GM13976 (cell line): ENCODE measurements at regions not wholly inside any gene's neighbourhood (a gene's known extent, or its start where the extent isn't known, plus 50 kb on each side); places are given as distances from the start of the nearest gene placed in this dataset.

Experiments
- DNase-seq: peaks from one replicate; pipeline ENCODE4 v3.0.0; 2012; ENCODE audit warnings: low spot score
- CTCF ChIP-seq: IDR thresholded peaks from 2 replicates; pipeline ENCODE4 v1.5.1; 2012; ENCODE audit warnings: borderline replicate concordance, mild to moderate bottlenecking; ENCODE audit not compliant: insufficient read depth; ENCODE audit errors: extremely low read depth, missing control alignments, control extremely low read depth
- in situ Hi-C: fragments of 300-500 bp; cut with MboI; formaldehyde crosslinking; loops from one replicate; pipeline ENCODE4 v1.12.0; 2022; ENCODE audit warnings: low sequenced_read_pairs, mixed read lengths, inconsistent platforms; ENCODE audit not compliant: unreplicated experiment

DNA sequence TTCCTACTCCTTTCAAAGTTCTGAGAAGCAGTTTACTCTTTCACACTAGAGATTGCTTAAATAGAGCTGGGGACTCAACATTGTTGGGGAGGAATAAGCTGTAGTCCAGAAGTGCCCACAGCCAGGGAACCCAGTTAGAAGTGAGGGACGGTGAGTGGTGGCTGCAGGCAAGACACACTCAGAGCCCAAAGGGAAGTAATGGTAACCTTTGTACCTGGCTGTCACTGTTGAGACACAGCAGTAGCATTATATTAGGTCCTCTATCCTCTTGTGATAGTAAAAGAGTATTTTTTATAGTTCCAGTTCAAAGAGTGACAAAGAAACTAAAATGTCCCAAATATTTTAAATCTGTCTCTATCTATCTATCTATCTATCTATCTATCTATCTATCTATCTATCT, 263.3 kb downstream of the TTC6 start:
- no peak for TF ChIP-seq CTCF
- in situ Hi-C loops: loop anchor here (25.0 kb wide), 1 partner anchor 621 kb away; no protein-coding TSS in a partner anchor
- DNase-seq: no peak

- no peak for DNase-seq
- no peak for TF ChIP-seq CTCF
- in situ Hi-C loops: loop anchor here (25.0 kb wide), 1 partner anchor 622 kb away; no protein-coding TSS in a partner anchor
These were observed 263.7 kb downstream of the TTC6 start for GRCh38 chr14:37859177-37859576.

- DNase-seq: no peak
- no peak for TF ChIP-seq CTCF
- in situ Hi-C loops: loop anchor here (25.0 kb wide), 1 partner anchor 625 kb away; no protein-coding TSS in a partner anchor
These were observed 266.8 kb downstream of the TTC6 start for GRCh38 chr14:37862263-37862662.

DNA sequence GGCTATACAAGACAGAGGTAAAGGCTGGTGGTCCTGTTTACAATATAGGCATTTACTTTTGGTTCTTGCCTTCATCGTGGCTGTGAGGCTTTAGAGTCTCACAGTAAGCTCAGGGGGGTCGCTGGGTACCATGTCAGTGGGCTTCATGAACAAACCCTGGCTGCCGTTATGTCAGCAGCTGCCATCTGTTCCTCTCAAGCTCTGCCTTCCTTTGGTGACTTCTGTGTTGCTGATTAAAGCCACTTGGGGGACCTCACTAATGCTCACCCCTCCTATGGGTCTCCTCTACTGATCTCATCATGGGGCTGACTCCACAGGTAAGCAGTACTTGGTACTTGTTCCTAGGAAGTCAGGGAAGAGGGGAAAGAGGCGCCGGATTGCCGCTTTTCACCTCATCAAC, 268.7 kb downstream of the TTC6 start:
- TF ChIP-seq CTCF: no peak
- in situ Hi-C loops: loop anchor here (25.0 kb wide), 1 partner anchor 627 kb away; no protein-coding TSS in a partner anchor
- DNase-seq: no peak

DNA sequence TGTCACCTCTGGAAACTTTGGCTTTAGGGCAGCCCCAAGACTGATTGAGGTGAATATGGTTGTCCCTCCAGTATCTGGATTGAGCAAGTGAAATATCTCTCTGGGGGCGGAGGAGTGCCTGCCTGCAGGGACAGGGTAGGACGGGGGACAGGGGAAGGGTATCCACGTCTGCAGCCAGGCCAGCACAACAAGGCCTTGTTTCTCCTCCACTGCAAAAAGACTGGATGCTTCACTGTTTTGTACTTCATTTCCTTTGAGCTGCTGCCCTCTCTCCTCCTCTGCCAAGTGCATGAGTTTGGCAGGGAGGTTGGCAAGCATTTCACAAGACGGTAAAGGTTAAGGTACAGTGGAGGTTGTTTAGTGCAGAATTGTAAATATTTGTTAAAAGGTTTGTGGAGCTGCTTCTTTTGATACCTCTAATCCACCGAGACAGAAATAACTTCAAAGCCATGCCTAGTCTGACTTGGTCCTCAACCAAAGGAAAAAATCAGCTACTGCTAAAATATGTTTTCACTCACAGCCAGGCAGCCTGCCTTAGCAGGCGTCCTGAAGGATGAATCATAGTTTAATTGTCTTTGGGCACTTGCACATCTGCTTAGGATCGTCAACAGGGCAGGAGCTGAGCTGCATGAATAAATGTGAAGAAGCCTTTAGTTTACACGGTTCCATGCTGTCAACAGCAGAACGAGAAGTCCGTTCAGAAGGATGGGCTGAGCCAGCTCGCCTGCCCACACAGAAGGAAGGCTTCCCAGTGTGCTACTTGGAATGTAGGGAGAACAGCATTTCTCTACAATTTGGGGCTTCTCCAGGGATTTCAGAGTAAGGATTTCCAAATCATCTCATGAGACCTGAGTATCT, 269.7 kb downstream of the TTC6 start:
- no peak for DNase-seq
- TF ChIP-seq CTCF: no peak
- in situ Hi-C loops: loop anchor here (25.0 kb wide), 1 partner anchor 628 kb away; no protein-coding TSS in a partner anchor

- in situ Hi-C loops: loop anchor here (25.0 kb wide), 1 partner anchor 629 kb away; no protein-coding TSS in a partner anchor
- no peak for TF ChIP-seq CTCF
- no peak for DNase-seq
These were observed 270.5 kb downstream of the TTC6 start for GRCh38 chr14:37865719-37866549.
